ENCODE measurements at regions not wholly inside any gene's neighbourhood (a gene's known extent, or its start where the extent isn't known, plus 50 kb on each side); places are given as distances from the start of the nearest gene placed in this dataset.
"Not testable (repeated sequence)": the region's sequence is repeated elsewhere in the genome, so short reads cannot be mapped to it uniquely, and the experiment has no call there.

GRCh38 chr6:168863467-168863866, 390.2 kb downstream of the THBS2 start:
- FAIRE-seq (no peak), DNase-seq (ENCODE audit: low spot score) (no peak)

GRCh38 chr6:168862346-168862980, 391.2 kb downstream of the THBS2 start:
- FAIRE-seq (no peak), DNase-seq (ENCODE audit: low spot score) (no peak)

- no peak for DNase-seq (ENCODE audit: low spot score)
- no peak for FAIRE-seq
Observed at GRCh38 chr6:168860987-168861386, 392.7 kb downstream of the THBS2 start.

- no peak for DNase-seq (ENCODE audit: low spot score)
- no peak for FAIRE-seq
Observed at GRCh38 chr6:168860341-168860740, 393.3 kb downstream of the THBS2 start.

- no peak for FAIRE-seq
- DNase-seq (ENCODE audit: low spot score): no peak
Observed at GRCh38 chr6:168858926-168859325, 394.7 kb downstream of the THBS2 start.

GRCh38 chr6:168856914-168857313, 396.7 kb downstream of the THBS2 start:
- no peak for DNase-seq (ENCODE audit: low spot score)
- FAIRE-seq: no peak

GRCh38 chr6:168852376-168852884, 401.2 kb downstream of the THBS2 start:
- FAIRE-seq (no peak), DNase-seq (ENCODE audit: low spot score) (no peak)

GRCh38 chr6:168851460-168852375, 401.9 kb downstream of the THBS2 start:
- FAIRE-seq (no peak), DNase-seq (ENCODE audit: low spot score) (no peak)

- DNase-seq (ENCODE audit: low spot score); FAIRE-seq: not testable (repeated sequence)
Observed at GRCh38 chr6:168850027-168850736, 403.5 kb downstream of the THBS2 start.

- FAIRE-seq (no peak), DNase-seq (ENCODE audit: low spot score) (no peak)
Observed at GRCh38 chr6:168849459-168849858, 404.2 kb downstream of the THBS2 start.

GRCh38 chr6:168848797-168849196, 404.8 kb downstream of the THBS2 start:
- no peak for FAIRE-seq

GRCh38 chr6:168844821-168845609, 404.0 kb downstream of the SMOC2 start:
- DNase-seq (ENCODE audit: low spot score) (no peak), FAIRE-seq (no peak)

More at GRCh38 chr6:168848797-168849196, 404.8 kb downstream of the THBS2 start:
- DNase-seq (ENCODE audit: low spot score): no peak

GRCh38 chr6:168842632-168843212, 401.7 kb downstream of the SMOC2 start:
- not testable (repeated sequence) for FAIRE-seq

GRCh38 chr6:168841609-168842278, 400.8 kb downstream of the SMOC2 start:
- FAIRE-seq (no peak), DNase-seq (ENCODE audit: low spot score) (no peak)

More at GRCh38 chr6:168842632-168843212, 401.7 kb downstream of the SMOC2 start:
- DNase-seq (ENCODE audit: low spot score): not testable (repeated sequence)

- not testable (repeated sequence) for DNase-seq (ENCODE audit: low spot score); FAIRE-seq
Observed at GRCh38 chr6:168840932-168841331, 399.9 kb downstream of the SMOC2 start.

GRCh38 chr6:168840299-168840698, 399.3 kb downstream of the SMOC2 start:
- not testable (repeated sequence) for FAIRE-seq; DNase-seq (ENCODE audit: low spot score)

GRCh38 chr6:168838037-168838399, 397.0 kb downstream of the SMOC2 start:
- FAIRE-seq (no peak), DNase-seq (ENCODE audit: low spot score) (no peak)

- FAIRE-seq (no peak), DNase-seq (ENCODE audit: low spot score) (no peak)
Observed at GRCh38 chr6:168837254-168838036, 396.5 kb downstream of the SMOC2 start.

- DNase-seq (ENCODE audit: low spot score): no peak
- FAIRE-seq: no peak
Observed at GRCh38 chr6:168835991-168836390, 395.0 kb downstream of the SMOC2 start.

Data from RCC 7860 (cell line).